Activated CD4-positive, alpha-beta T cell treated with anti-CD3 and anti-CD28 coated beads, Interleukin-2, amount 50 U/mL, for 48 hours (primary cell): ENCODE measurements at regions not wholly inside any gene's neighbourhood (a gene's known extent, or its start where the extent isn't known, plus 50 kb on each side); places are given as distances from the start of the nearest gene placed in this dataset.
"Not testable (repeated sequence)": the region's sequence is repeated elsewhere in the genome, so short reads cannot be mapped to it uniquely, and the experiment has no call there.

Source experiments
- DNase-seq, 2 experiments: peaks; one replicate each; pipeline ENCODE4 v3.0.0-alpha.2; 2020

GRCh38 chr17:68142595-68142994 lies 105.2 kb upstream of the AMZ2 start:
- no peak for DNase-seq

GRCh38 chr17:68143425-68143824 lies 104.4 kb upstream of the AMZ2 start:
- no peak for DNase-seq

- no peak for DNase-seq
These were observed 102.8 kb upstream of the AMZ2 start for GRCh38 chr17:68145088-68145487.

- DNase-seq, result no peak
These were observed 98.9 kb upstream of the AMZ2 start for GRCh38 chr17:68148936-68149335.

GRCh38 chr17:68152161-68152571 lies 95.7 kb upstream of the AMZ2 start:
- no peak for DNase-seq

- no peak for DNase-seq
These were observed 92.2 kb upstream of the AMZ2 start for GRCh38 chr17:68155692-68156091.

- no peak for DNase-seq
These were observed 86.0 kb upstream of the AMZ2 start for GRCh38 chr17:68161644-68162428.

- not testable (repeated sequence) for DNase-seq
These were observed 79.3 kb upstream of the AMZ2 start for GRCh38 chr17:68168273-68169164.

GRCh38 chr17:68169165-68169821 lies 78.5 kb upstream of the AMZ2 start:
- not testable (repeated sequence) for DNase-seq

- DNase-seq, result no peak
These were observed 78.0 kb upstream of the AMZ2 start for GRCh38 chr17:68169840-68170239.

- no peak for DNase-seq
These were observed 77.6 kb upstream of the AMZ2 start for GRCh38 chr17:68170246-68170645.

GRCh38 chr17:68172461-68172954 lies 75.3 kb upstream of the AMZ2 start:
- DNase-seq, result peak; percentile 81 to 83

- no peak for DNase-seq
These were observed 72.4 kb upstream of the AMZ2 start for GRCh38 chr17:68175416-68175815.

GRCh38 chr17:68175905-68176304 lies 71.9 kb upstream of the AMZ2 start:
- DNase-seq, result no peak

GRCh38 chr17:68176718-68177117 lies 71.1 kb upstream of the AMZ2 start:
- DNase-seq, result no peak

GRCh38 chr17:68178831-68179230 lies 69.0 kb upstream of the AMZ2 start:
- no peak for DNase-seq

GRCh38 chr17:68179236-68179925 lies 68.5 kb upstream of the AMZ2 start:
- DNase-seq, result no peak

GRCh38 chr17:68179926-68180285 lies 67.9 kb upstream of the AMZ2 start:
- no peak for DNase-seq

- DNase-seq, result no peak
These were observed 65.9 kb upstream of the AMZ2 start for GRCh38 chr17:68182011-68182306.

- DNase-seq, result peak; percentile 57 to 65
These were observed 64.8 kb upstream of the AMZ2 start for GRCh38 chr17:68182940-68183551.

GRCh38 chr17:68184141-68184571 lies 63.7 kb upstream of the AMZ2 start:
- DNase-seq, result no peak

- DNase-seq, result peak; percentile 58 to 60
These were observed 62.9 kb upstream of the AMZ2 start for GRCh38 chr17:68184816-68185436.
